GM23338 (cell line): ENCODE measurements at regions not wholly inside any gene's neighbourhood (a gene's known extent, or its start where the extent isn't known, plus 50 kb on each side); places are given as distances from the start of the nearest gene placed in this dataset.

Experiments used
- ATAC-seq: fragments of 200-7000 bp; cut with Tn5 transposase; 3 replicates; pipeline ENCODE4 v1.9.1; 2020
- DNase-seq: peaks from one replicate; pipeline ENCODE4 v3.0.0-alpha.2; 2015; ENCODE audit warnings: low spot score
- H2AFZ ChIP-seq: fragments of 200-600 bp; sonication (generic); 2 replicates; pipeline ENCODE4 v1.8.0; 2016; ENCODE audit warnings: antibody characterized with exemption, mild to moderate bottlenecking, moderate library complexity
- H3F3A ChIP-seq: fragments of 200-600 bp; sonication (generic); replicated peaks from 2 replicates; pipeline ENCODE4 v1.8.0; 2017; ENCODE audit warnings: antibody characterized with exemption, mixed run types, low read depth
- H3K27ac ChIP-seq: fragments of 200-600 bp; sonication (generic); 2 replicates; pipeline ENCODE4 v1.6.1; 2016; ENCODE audit warnings: low read depth
- H3K27me3 ChIP-seq: fragments of 200-600 bp; sonication (generic); 2 replicates; pipeline ENCODE4 v1.8.0; 2016; ENCODE audit warnings: mild to moderate bottlenecking, mixed run types, moderate library complexity; ENCODE audit not compliant: insufficient read depth
- H3K36me3 ChIP-seq: fragments of 200-600 bp; sonication (generic); 2 replicates; pipeline ENCODE4 v1.8.0; 2016; ENCODE audit warnings: mild to moderate bottlenecking; ENCODE audit not compliant: insufficient read depth
- H3K4me1 ChIP-seq: fragments of 200-600 bp; sonication (generic); 2 replicates; pipeline ENCODE4 v1.8.0; 2016; ENCODE audit warnings: mild to moderate bottlenecking, moderate library complexity; ENCODE audit not compliant: insufficient read depth
- H3K4me2 ChIP-seq: fragments of 200-600 bp; sonication (generic); 2 replicates; pipeline ENCODE4 v1.7.1; 2017; ENCODE audit warnings: mixed run types
- H3K4me3 ChIP-seq: fragments of 200-600 bp; sonication (generic); 2 replicates; pipeline ENCODE4 v1.6.1; 2016; ENCODE audit warnings: mixed run types
- H3K79me2 ChIP-seq: fragments of 200-600 bp; sonication (generic); replicated peaks from 2 replicates; pipeline ENCODE4 v1.8.0; 2017; ENCODE audit warnings: mild to moderate bottlenecking; ENCODE audit not compliant: insufficient read depth
- H3K9me2 ChIP-seq: fragments of 200-600 bp; sonication (generic); 2 replicates; pipeline ENCODE4 v1.8.0; 2017; ENCODE audit not compliant: insufficient read depth
- H4K20me1 ChIP-seq: fragments of 200-600 bp; sonication (generic); replicated peaks from 2 replicates; pipeline ENCODE4 v1.8.0; 2017; ENCODE audit warnings: mild to moderate bottlenecking; ENCODE audit not compliant: insufficient read depth
- H3K27ac Mint-ChIP-seq: 2 replicates; pipeline ENCODE4 v1.8.0; 2020; ENCODE audit warnings: inconsistent platforms, mild to moderate bottlenecking, moderate library complexity, mixed read lengths
- H3K27me3 Mint-ChIP-seq: 3 replicates; pipeline ENCODE4 v1.8.0; 2022; ENCODE audit warnings: low read depth, mild to moderate bottlenecking, moderate library complexity, mixed read lengths, inconsistent platforms; ENCODE audit not compliant: insufficient read depth, poor library complexity
- H3K36me3 Mint-ChIP-seq: 3 replicates; pipeline ENCODE4 v1.8.0; 2021; ENCODE audit warnings: low read depth, mild to moderate bottlenecking, inconsistent platforms, moderate library complexity, mixed read lengths
- H3K4me1 Mint-ChIP-seq: 3 replicates; pipeline ENCODE4 v1.8.0; 2020; ENCODE audit warnings: mild to moderate bottlenecking, inconsistent platforms, mixed read lengths
- H3K4me3 Mint-ChIP-seq: 3 replicates; pipeline ENCODE4 v1.8.0; 2021; ENCODE audit warnings: moderate library complexity, mild to moderate bottlenecking, inconsistent platforms, mixed read lengths
- H3K9me3 Mint-ChIP-seq: 3 replicates; pipeline ENCODE4 v1.8.0; 2020; ENCODE audit warnings: moderate library complexity, mild to moderate bottlenecking, inconsistent platforms, mixed read lengths
- CREB1 ChIP-seq: fragments of 250-450 bp; sonication (Bioruptor Pico); IDR thresholded peaks from 2 replicates; pipeline ENCODE4 v1.5.0; 2020; ENCODE audit warnings: low read depth, mild to moderate bottlenecking, moderate library complexity
- CTCF ChIP-seq, 2 experiments: fragments of 200-600 bp in 1 of 2; sonication (generic) in 1 of 2; conservative IDR thresholded peaks; 2 replicates each; pipeline versions ENCODE4 v1.5.1 to v1.6.1; 2016 to 2017; ENCODE audit warnings: antibody characterized with exemption in 2 of 2, low read depth in 2 of 2, mild to moderate bottlenecking in 2 of 2, moderate library complexity in 1 of 2
- ETS1 ChIP-seq: IDR thresholded peaks from 2 replicates; pipeline ENCODE4 v1.6.1; 2016; ENCODE audit warnings: antibody characterized with exemption
- EZH2 ChIP-seq: fragments of 200-600 bp; sonication (generic); IDR thresholded peaks from one replicate; pipeline ENCODE4 v1.8.0; 2017; ENCODE audit warnings: antibody characterized with exemption, mild to moderate bottlenecking, low read depth; ENCODE audit not compliant: unreplicated experiment
- EZH2phosphoT487 ChIP-seq: fragments of 200-600 bp; sonication (generic); IDR thresholded peaks from one replicate; pipeline ENCODE4 v1.8.1; 2018; ENCODE audit warnings: antibody characterized with exemption; ENCODE audit not compliant: unreplicated experiment
- JUNB ChIP-seq: IDR thresholded peaks from one replicate; pipeline ENCODE4 v1.6.1; 2016; ENCODE audit warnings: antibody characterized with exemption; ENCODE audit not compliant: unreplicated experiment
- NANOG ChIP-seq: IDR thresholded peaks from 2 replicates; pipeline ENCODE4 v1.6.1; 2016; ENCODE audit warnings: antibody characterized with exemption, borderline replicate concordance
- POLR2AphosphoS5 ChIP-seq: IDR thresholded peaks from 2 replicates; pipeline ENCODE4 v1.6.1; 2016; ENCODE audit warnings: antibody characterized with exemption, low read depth
- STAT1 ChIP-seq: IDR thresholded peaks from one replicate; pipeline ENCODE4 v1.6.1; 2016; ENCODE audit warnings: antibody characterized with exemption; ENCODE audit not compliant: unreplicated experiment
- ZNF114 ChIP-seq: fragments of 250-450 bp; sonication (Bioruptor Pico); IDR thresholded peaks from 2 replicates; pipeline ENCODE4 v1.5.0; 2020; ENCODE audit warnings: mild to moderate bottlenecking, moderate library complexity
- ZNF331 ChIP-seq: fragments of 250-450 bp; sonication (Bioruptor Pico); IDR thresholded peaks from 2 replicates; pipeline ENCODE4 v1.5.0; 2020; ENCODE audit warnings: low read depth, mild to moderate bottlenecking, moderate library complexity
- TF ChIP-seq, protein P1 (sequence below): IDR thresholded peaks from one replicate; pipeline ENCODE4 v1.6.1; 2018; ENCODE audit warnings: antibody characterized with exemption; ENCODE audit not compliant: unreplicated experiment
- TF ChIP-seq, protein P2 (sequence below): fragments of 250-450 bp; sonication (Bioruptor Pico); IDR thresholded peaks from 2 replicates; pipeline ENCODE4 v1.5.0; 2020; ENCODE audit warnings: mild to moderate bottlenecking, moderate library complexity

- H3K27me3 ChIP-seq: no peaks in the 10 kb centered on the region
- TF ChIP-seq POLR2AphosphoS5 (no peak), EZH2phosphoT487 (no peak), ZNF331 (CRISPR knock-in tag) (no peak), EZH2 (no peak), ETS1 (no peak), CREB1 (CRISPR knock-in tag) (no peak), STAT1 (no peak), CTCF (conservative IDR thresholded peaks at IDR 0.05; ENCODE audit: low read depth in 2 of 2) (no peak), NANOG (no peak), ZNF114 (CRISPR knock-in tag) (no peak), JUNB (no peak)
- TF ChIP-seq, protein P1, sequence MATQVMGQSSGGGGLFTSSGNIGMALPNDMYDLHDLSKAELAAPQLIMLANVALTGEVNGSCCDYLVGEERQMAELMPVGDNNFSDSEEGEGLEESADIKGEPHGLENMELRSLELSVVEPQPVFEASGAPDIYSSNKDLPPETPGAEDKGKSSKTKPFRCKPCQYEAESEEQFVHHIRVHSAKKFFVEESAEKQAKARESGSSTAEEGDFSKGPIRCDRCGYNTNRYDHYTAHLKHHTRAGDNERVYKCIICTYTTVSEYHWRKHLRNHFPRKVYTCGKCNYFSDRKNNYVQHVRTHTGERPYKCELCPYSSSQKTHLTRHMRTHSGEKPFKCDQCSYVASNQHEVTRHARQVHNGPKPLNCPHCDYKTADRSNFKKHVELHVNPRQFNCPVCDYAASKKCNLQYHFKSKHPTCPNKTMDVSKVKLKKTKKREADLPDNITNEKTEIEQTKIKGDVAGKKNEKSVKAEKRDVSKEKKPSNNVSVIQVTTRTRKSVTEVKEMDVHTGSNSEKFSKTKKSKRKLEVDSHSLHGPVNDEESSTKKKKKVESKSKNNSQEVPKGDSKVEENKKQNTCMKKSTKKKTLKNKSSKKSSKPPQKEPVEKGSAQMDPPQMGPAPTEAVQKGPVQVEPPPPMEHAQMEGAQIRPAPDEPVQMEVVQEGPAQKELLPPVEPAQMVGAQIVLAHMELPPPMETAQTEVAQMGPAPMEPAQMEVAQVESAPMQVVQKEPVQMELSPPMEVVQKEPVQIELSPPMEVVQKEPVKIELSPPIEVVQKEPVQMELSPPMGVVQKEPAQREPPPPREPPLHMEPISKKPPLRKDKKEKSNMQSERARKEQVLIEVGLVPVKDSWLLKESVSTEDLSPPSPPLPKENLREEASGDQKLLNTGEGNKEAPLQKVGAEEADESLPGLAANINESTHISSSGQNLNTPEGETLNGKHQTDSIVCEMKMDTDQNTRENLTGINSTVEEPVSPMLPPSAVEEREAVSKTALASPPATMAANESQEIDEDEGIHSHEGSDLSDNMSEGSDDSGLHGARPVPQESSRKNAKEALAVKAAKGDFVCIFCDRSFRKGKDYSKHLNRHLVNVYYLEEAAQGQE: no peak
- TF ChIP-seq, protein P2, sequence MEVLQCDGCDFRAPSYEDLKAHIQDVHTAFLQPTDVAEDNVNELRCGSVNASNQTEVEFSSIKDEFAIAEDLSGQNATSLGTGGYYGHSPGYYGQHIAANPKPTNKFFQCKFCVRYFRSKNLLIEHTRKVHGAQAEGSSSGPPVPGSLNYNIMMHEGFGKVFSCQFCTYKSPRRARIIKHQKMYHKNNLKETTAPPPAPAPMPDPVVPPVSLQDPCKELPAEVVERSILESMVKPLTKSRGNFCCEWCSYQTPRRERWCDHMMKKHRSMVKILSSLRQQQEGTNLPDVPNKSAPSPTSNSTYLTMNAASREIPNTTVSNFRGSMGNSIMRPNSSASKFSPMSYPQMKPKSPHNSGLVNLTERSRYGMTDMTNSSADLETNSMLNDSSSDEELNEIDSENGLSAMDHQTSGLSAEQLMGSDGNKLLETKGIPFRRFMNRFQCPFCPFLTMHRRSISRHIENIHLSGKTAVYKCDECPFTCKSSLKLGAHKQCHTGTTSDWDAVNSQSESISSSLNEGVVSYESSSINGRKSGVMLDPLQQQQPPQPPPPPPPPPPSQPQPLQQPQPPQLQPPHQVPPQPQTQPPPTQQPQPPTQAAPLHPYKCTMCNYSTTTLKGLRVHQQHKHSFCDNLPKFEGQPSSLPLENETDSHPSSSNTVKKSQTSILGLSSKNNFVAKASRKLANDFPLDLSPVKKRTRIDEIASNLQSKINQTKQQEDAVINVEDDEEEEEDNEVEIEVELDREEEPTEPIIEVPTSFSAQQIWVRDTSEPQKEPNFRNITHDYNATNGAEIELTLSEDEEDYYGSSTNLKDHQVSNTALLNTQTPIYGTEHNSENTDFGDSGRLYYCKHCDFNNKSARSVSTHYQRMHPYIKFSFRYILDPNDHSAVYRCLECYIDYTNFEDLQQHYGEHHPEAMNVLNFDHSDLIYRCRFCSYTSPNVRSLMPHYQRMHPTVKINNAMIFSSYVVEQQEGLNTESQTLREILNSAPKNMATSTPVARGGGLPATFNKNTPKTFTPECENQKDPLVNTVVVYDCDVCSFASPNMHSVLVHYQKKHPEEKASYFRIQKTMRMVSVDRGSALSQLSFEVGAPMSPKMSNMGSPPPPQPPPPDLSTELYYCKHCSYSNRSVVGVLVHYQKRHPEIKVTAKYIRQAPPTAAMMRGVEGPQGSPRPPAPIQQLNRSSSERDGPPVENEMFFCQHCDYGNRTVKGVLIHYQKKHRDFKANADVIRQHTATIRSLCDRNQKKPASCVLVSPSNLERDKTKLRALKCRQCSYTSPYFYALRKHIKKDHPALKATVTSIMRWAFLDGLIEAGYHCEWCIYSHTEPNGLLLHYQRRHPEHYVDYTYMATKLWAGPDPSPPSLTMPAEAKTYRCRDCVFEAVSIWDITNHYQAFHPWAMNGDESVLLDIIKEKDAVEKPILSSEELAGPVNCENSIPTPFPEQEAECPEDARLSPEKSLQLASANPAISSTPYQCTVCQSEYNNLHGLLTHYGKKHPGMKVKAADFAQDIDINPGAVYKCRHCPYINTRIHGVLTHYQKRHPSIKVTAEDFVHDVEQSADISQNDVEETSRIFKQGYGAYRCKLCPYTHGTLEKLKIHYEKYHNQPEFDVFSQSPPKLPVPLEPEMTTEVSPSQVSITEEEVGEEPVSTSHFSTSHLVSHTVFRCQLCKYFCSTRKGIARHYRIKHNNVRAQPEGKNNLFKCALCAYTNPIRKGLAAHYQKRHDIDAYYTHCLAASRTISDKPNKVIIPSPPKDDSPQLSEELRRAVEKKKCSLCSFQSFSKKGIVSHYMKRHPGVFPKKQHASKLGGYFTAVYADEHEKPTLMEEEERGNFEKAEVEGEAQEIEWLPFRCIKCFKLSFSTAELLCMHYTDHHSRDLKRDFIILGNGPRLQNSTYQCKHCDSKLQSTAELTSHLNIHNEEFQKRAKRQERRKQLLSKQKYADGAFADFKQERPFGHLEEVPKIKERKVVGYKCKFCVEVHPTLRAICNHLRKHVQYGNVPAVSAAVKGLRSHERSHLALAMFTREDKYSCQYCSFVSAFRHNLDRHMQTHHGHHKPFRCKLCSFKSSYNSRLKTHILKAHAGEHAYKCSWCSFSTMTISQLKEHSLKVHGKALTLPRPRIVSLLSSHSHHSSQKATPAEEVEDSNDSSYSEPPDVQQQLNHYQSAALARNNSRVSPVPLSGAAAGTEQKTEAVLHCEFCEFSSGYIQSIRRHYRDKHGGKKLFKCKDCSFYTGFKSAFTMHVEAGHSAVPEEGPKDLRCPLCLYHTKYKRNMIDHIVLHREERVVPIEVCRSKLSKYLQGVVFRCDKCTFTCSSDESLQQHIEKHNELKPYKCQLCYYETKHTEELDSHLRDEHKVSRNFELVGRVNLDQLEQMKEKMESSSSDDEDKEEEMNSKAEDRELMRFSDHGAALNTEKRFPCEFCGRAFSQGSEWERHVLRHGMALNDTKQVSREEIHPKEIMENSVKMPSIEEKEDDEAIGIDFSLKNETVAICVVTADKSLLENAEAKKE (CRISPR knock-in tag): no peak
- H3K4me3 ChIP-seq: no peak overlapping the region
- no peaks in the 10 kb centered on the region for H3F3A ChIP-seq
- Mint-ChIP-seq H3K27me3 (no peaks in the 10 kb centered on the region), H3K4me1 (peaks cover 16% of the 10 kb centered on the region; the same call in 2 of the 3 replicates), H3K4me3 (no peak overlapping the region), H3K27ac (no peak overlapping the region; the same call in 1 of the 2 replicates), H3K36me3 (no peaks in the 10 kb centered on the region), H3K9me3 (no peaks in the 10 kb centered on the region)
- no peak overlapping the region for H2AFZ ChIP-seq
- H3K4me1 ChIP-seq: peaks cover 10% of the 10 kb centered on the region; the same call in 1 of the 2 replicates
- H3K27ac ChIP-seq: no peak overlapping the region
- no peaks in the 10 kb centered on the region for H3K79me2 ChIP-seq
- no peak overlapping the region for H3K4me2 ChIP-seq
- no peaks in the 10 kb centered on the region for H4K20me1 ChIP-seq
- DNase-seq (no peak), ATAC-seq (no peak)
- H3K9me2 ChIP-seq: no peaks in the 10 kb centered on the region
- H3K36me3 ChIP-seq: no peaks in the 10 kb centered on the region
Measured at GRCh38 chr3:152091725-152092124, 177.0 kb upstream of the MBNL1 start.
